ENCODE measurements at regions not wholly inside any gene's neighbourhood (a gene's known extent, or its start where the extent isn't known, plus 50 kb on each side); places are given as distances from the start of the nearest gene placed in this dataset.

GRCh38 chr18:65411061-65411460 is 339.8 kb upstream of the CDH7 start:
- DNase-seq (ENCODE audit: low spot score), result no peak

GRCh38 chr18:65409261-65409660 is 341.6 kb upstream of the CDH7 start:
- no peak for DNase-seq (ENCODE audit: low spot score)

- DNase-seq (ENCODE audit: low spot score), result no peak
Measured at GRCh38 chr18:65403534-65403933, 347.3 kb upstream of the CDH7 start.

GRCh38 chr18:65399091-65399490 is 351.7 kb upstream of the CDH7 start:
- DNase-seq (ENCODE audit: low spot score), result no peak

GRCh38 chr18:65398347-65399075 is 352.3 kb upstream of the CDH7 start:
- DNase-seq (ENCODE audit: low spot score), result no peak

- no peak for DNase-seq (ENCODE audit: low spot score)
Measured at GRCh38 chr18:65380986-65381385, 369.8 kb upstream of the CDH7 start.

GRCh38 chr18:65380571-65380970 is 370.2 kb upstream of the CDH7 start:
- DNase-seq (ENCODE audit: low spot score), result no peak

- DNase-seq (ENCODE audit: low spot score), result no peak
Measured at GRCh38 chr18:65372904-65373303, 377.9 kb upstream of the CDH7 start.

- no peak for DNase-seq (ENCODE audit: low spot score)
Measured at GRCh38 chr18:65365245-65365980, 385.4 kb upstream of the CDH7 start.

- no peak for DNase-seq (ENCODE audit: low spot score)
Measured at GRCh38 chr18:65363911-65364632, 386.7 kb upstream of the CDH7 start.

GRCh38 chr18:65363011-65363410 is 387.8 kb upstream of the CDH7 start:
- DNase-seq (ENCODE audit: low spot score), result no peak

- DNase-seq (ENCODE audit: low spot score), result no peak
Measured at GRCh38 chr18:65359479-65359878, 391.3 kb upstream of the CDH7 start.

GRCh38 chr18:65358306-65358705 is 392.5 kb upstream of the CDH7 start:
- DNase-seq (ENCODE audit: low spot score), result no peak

- DNase-seq (ENCODE audit: low spot score), result no peak
Measured at GRCh38 chr18:65352186-65352585, 398.6 kb upstream of the CDH7 start.

GRCh38 chr18:65349635-65350034 is 401.2 kb upstream of the CDH7 start:
- no peak for DNase-seq (ENCODE audit: low spot score)

GRCh38 chr18:65347446-65347845 is 403.4 kb upstream of the CDH7 start:
- no peak for DNase-seq (ENCODE audit: low spot score)

GRCh38 chr18:65346086-65346485 is 404.7 kb upstream of the CDH7 start:
- no peak for DNase-seq (ENCODE audit: low spot score)

GRCh38 chr18:65343571-65343970 is 407.2 kb upstream of the CDH7 start:
- no peak for DNase-seq (ENCODE audit: low spot score)

GRCh38 chr18:65336411-65336810 is 414.4 kb upstream of the CDH7 start:
- no peak for DNase-seq (ENCODE audit: low spot score)

GRCh38 chr18:65329010-65329409 is 421.8 kb upstream of the CDH7 start:
- no peak for DNase-seq (ENCODE audit: low spot score)

- DNase-seq (ENCODE audit: low spot score), result no peak
Measured at GRCh38 chr18:65326805-65327204, 424.0 kb upstream of the CDH7 start.

- no peak for DNase-seq (ENCODE audit: low spot score)
Measured at GRCh38 chr18:65322895-65323294, 427.9 kb upstream of the CDH7 start.

- DNase-seq (ENCODE audit: low spot score), result no peak
Measured at GRCh38 chr18:65298422-65298821, 452.4 kb upstream of the CDH7 start.
